SU-DHL-6 (cell line): ENCODE measurements at regions not wholly inside any gene's neighbourhood (a gene's known extent, or its start where the extent isn't known, plus 50 kb on each side); places are given as distances from the start of the nearest gene placed in this dataset.

Source experiments
- H2AFZ ChIP-seq: fragments of 200-600 bp; sonication (generic); 2 replicates; pipeline ENCODE4 v1.6.1; 2014; ENCODE audit warnings: low read depth, mild to moderate bottlenecking, moderate library complexity, mixed read lengths, antibody characterized with exemption, low read length; ENCODE audit not compliant: severe bottlenecking
- H3F3A ChIP-seq: fragments of 200-600 bp; shearing (Covaris generic); 2 replicates; pipeline ENCODE4 v1.6.0; 2016; ENCODE audit warnings: antibody characterized with exemption, mild to moderate bottlenecking; ENCODE audit not compliant: insufficient read depth
- H3K27ac ChIP-seq: fragments of 200-600 bp; sonication (generic); 2 replicates; pipeline ENCODE4 v1.5.1; 2016; ENCODE audit warnings: low read depth, mild to moderate bottlenecking, low read length, moderate library complexity, mixed read lengths
- H3K27me3 ChIP-seq: fragments of 200-600 bp; sonication (generic), shearing (Covaris generic); 2 replicates; pipeline ENCODE4 v1.6.0; 2014; ENCODE audit warnings: mild to moderate bottlenecking, low read length
- H3K36me3 ChIP-seq: fragments of 200-600 bp; sonication (generic); 2 replicates; pipeline ENCODE4 v1.6.1; 2014; ENCODE audit warnings: mild to moderate bottlenecking, low read length, mixed read lengths
- H3K4me2 ChIP-seq: fragments of 300-600, 200-600 bp; shearing (Covaris generic), sonication (generic); 2 replicates; pipeline ENCODE4 v1.6.0; 2014; ENCODE audit warnings: low read length, low read depth, mild to moderate bottlenecking; ENCODE audit not compliant: poor library complexity, severe bottlenecking
- H3K4me3 ChIP-seq: fragments of 200-600 bp; sonication (generic); 2 replicates; pipeline ENCODE4 v1.5.1; 2014; ENCODE audit warnings: antibody characterized with exemption, low read length, mild to moderate bottlenecking, mixed read lengths; ENCODE audit not compliant: insufficient read depth, poor library complexity, severe bottlenecking
- H3K79me2 ChIP-seq: fragments of 200-600 bp; sonication (generic); 2 replicates; pipeline ENCODE4 v1.6.1; 2014; ENCODE audit warnings: mild to moderate bottlenecking, low read length, moderate library complexity; ENCODE audit not compliant: insufficient read depth
- H3K9ac ChIP-seq: fragments of 200-600 bp; sonication (generic); 2 replicates; pipeline ENCODE4 v1.7.0; 2014; ENCODE audit warnings: mild to moderate bottlenecking, low read length
- H3K9me2 ChIP-seq: fragments of 200-600 bp; sonication (generic); replicated peaks from 2 replicates; pipeline ENCODE4 v1.6.1; 2014; ENCODE audit warnings: low read length; ENCODE audit not compliant: insufficient read depth
- H3K9me3 ChIP-seq: fragments of 200-600 bp; sonication (generic); 2 replicates; pipeline ENCODE4 v1.6.1; 2014; ENCODE audit warnings: low read length, mixed read lengths; ENCODE audit not compliant: insufficient read depth
- H4K20me1 ChIP-seq: fragments of 200-600 bp; sonication (generic); 2 replicates; pipeline ENCODE4 v1.6.1; 2014; ENCODE audit warnings: low read depth, mild to moderate bottlenecking, antibody characterized with exemption, low read length, moderate library complexity, mixed read lengths
- EZH2phosphoT487 ChIP-seq: fragments of 200-600 bp; sonication (generic), shearing (Covaris generic); conservative IDR thresholded peaks from 2 replicates; pipeline ENCODE4 v1.6.1; 2018; ENCODE audit warnings: mild to moderate bottlenecking, antibody characterized with exemption, low read length, moderate library complexity, mixed read lengths
- TF ChIP-seq, protein P1 (sequence below): fragments of 200-600 bp; sonication (generic); IDR thresholded peaks from one replicate; pipeline ENCODE4 v1.5.1; 2017; ENCODE audit warnings: antibody characterized with exemption, mild to moderate bottlenecking, low read length, moderate library complexity; ENCODE audit not compliant: insufficient read depth, poor library complexity, severe bottlenecking

DNA sequence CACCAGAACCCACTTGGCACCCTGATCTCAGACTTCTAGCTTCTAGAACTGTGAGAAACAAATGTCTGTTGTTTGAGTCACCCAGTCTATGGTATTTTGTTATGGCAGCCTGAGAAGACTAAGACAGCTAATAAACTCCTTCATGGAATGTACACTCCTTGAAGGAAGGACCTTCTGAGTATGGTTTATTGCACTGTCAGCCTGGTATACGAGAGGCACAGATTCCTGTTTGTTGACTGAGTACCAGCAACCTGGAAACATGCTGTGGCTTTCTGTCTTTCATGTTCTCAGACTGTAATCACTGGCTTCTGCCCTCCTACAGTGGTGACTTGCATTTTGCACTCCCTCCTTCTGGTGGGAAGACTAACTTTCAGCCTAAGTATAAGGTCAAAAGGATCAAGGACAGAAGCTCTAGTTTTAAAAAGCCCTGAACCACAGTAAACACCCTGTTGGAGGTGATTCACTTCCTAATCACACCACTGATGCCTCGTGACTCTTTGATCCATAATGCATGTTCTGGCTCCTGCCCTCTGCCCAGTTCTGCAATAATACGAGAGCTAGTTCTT is 319.0 kb upstream of the NPSR1 start:
- TF ChIP-seq, protein P1, sequence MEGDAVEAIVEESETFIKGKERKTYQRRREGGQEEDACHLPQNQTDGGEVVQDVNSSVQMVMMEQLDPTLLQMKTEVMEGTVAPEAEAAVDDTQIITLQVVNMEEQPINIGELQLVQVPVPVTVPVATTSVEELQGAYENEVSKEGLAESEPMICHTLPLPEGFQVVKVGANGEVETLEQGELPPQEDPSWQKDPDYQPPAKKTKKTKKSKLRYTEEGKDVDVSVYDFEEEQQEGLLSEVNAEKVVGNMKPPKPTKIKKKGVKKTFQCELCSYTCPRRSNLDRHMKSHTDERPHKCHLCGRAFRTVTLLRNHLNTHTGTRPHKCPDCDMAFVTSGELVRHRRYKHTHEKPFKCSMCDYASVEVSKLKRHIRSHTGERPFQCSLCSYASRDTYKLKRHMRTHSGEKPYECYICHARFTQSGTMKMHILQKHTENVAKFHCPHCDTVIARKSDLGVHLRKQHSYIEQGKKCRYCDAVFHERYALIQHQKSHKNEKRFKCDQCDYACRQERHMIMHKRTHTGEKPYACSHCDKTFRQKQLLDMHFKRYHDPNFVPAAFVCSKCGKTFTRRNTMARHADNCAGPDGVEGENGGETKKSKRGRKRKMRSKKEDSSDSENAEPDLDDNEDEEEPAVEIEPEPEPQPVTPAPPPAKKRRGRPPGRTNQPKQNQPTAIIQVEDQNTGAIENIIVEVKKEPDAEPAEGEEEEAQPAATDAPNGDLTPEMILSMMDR = no peak
- no peak for TF ChIP-seq EZH2phosphoT487
- H3F3A ChIP-seq = no peaks in the 10 kb centered on the region
- H3K4me3 ChIP-seq = no peak overlapping the region
- no peaks in the 10 kb centered on the region for H3K79me2 ChIP-seq
- no peak overlapping the region for H2AFZ ChIP-seq
- H3K9me2 ChIP-seq = no peaks in the 10 kb centered on the region
- H3K27me3 ChIP-seq = no peaks in the 10 kb centered on the region
- no peak overlapping the region for H3K9ac ChIP-seq
- H3K27ac ChIP-seq = no peak overlapping the region
- H4K20me1 ChIP-seq = no peaks in the 10 kb centered on the region
- H3K9me3 ChIP-seq = no peaks in the 10 kb centered on the region
- H3K36me3 ChIP-seq = no peaks in the 10 kb centered on the region
- no peak overlapping the region for H3K4me2 ChIP-seq

DNA sequence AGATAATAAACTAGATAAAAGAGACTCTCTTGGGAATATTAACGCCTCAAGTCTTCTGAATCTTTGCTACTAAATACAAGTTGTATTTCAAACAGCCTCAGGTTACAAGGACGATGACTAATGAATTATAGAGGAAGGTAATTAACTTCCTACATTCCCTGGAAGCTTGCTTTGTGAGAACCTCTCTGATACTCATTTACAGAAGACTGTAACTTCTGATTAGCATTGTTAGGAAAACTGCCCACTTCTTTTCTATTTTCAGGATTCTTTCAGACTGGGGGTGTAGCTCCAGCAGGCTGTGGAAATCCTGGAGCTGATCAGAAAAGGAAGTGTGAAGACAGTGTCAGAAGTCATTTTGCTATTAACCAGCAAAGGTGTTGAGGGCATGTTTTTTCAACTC is 316.7 kb upstream of the NPSR1 start:
- H3K27ac ChIP-seq = no peak overlapping the region
- no peaks in the 10 kb centered on the region for H4K20me1 ChIP-seq
- no peak overlapping the region for H2AFZ ChIP-seq
- TF ChIP-seq, protein P1 = no peak
- TF ChIP-seq EZH2phosphoT487 = no peak
- no peak overlapping the region for H3K4me3 ChIP-seq
- no peaks in the 10 kb centered on the region for H3K27me3 ChIP-seq
- no peak overlapping the region for H3K9ac ChIP-seq
- H3K79me2 ChIP-seq = no peaks in the 10 kb centered on the region
- H3F3A ChIP-seq = no peaks in the 10 kb centered on the region
- no peaks in the 10 kb centered on the region for H3K9me3 ChIP-seq
- H3K4me2 ChIP-seq = no peak overlapping the region
- H3K9me2 ChIP-seq = no peaks in the 10 kb centered on the region
- no peaks in the 10 kb centered on the region for H3K36me3 ChIP-seq

DNA sequence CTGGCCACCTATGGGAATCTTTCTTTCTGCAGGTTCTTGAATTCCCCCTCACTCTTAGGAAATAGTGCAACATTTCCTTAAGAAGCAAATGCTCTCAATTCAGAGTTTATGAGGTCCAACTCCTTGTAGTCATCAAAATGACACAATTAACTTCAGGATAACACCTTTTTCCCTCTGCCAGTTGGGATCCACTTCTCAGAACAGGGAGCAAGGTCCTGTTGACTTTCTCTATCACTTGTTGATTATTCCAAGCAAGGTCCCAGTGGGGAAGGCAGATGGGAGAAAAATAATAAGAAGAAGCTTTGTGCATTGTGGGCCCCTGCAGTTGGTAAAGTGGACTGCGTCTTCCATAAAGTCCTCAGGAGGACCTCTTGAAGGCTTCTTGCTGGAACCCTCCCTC is 315.6 kb upstream of the NPSR1 start:
- no peaks in the 10 kb centered on the region for H3K36me3 ChIP-seq
- TF ChIP-seq EZH2phosphoT487 = no peak
- TF ChIP-seq, protein P1 = no peak
- no peaks in the 10 kb centered on the region for H3K9me3 ChIP-seq
- H3K9ac ChIP-seq = no peak overlapping the region
- no peak overlapping the region for H3K27ac ChIP-seq
- no peaks in the 10 kb centered on the region for H3K27me3 ChIP-seq
- H4K20me1 ChIP-seq = no peaks in the 10 kb centered on the region
- no peak overlapping the region for H3K4me2 ChIP-seq
- no peak overlapping the region for H3K4me3 ChIP-seq
- no peak overlapping the region for H2AFZ ChIP-seq
- no peaks in the 10 kb centered on the region for H3K79me2 ChIP-seq
- H3K9me2 ChIP-seq = no peaks in the 10 kb centered on the region
- no peaks in the 10 kb centered on the region for H3F3A ChIP-seq

DNA sequence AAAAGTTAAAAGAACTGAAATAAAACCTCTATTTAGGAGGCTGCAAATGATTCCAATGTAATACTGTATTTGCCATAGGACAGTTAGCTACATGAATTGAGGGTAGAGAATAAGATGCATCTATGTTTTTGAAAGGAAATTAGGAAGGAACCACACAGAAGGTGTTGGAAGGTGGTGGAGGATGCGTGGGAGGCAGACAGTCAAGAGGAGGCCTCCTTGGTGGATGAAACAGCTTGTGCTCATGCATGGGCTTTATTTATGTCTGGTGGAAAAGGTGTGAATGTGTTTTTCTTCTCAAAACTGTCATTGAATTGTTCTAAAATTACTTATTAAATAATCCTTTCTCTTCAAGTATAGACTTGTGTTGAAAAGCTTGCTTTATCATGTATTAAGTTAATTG is 314.4 kb upstream of the NPSR1 start:
- Histone ChIP-seq H3F3A (no peaks in the 10 kb centered on the region), H3K79me2 (no peaks in the 10 kb centered on the region), H3K9ac (no peak overlapping the region), H3K9me2 (no peaks in the 10 kb centered on the region), H3K4me3 (no peak overlapping the region), H2AFZ (no peak overlapping the region), H3K4me2 (no peak overlapping the region), H3K27ac (no peak overlapping the region), H3K36me3 (no peaks in the 10 kb centered on the region), H3K27me3 (no peaks in the 10 kb centered on the region), H4K20me1 (no peaks in the 10 kb centered on the region), H3K9me3 (no peaks in the 10 kb centered on the region)
- TF ChIP-seq EZH2phosphoT487 = no peak
- TF ChIP-seq, protein P1 = no peak
